ENCODE measurements at regions not wholly inside any gene's neighbourhood (a gene's known extent, or its start where the extent isn't known, plus 50 kb on each side); places are given as distances from the start of the nearest gene placed in this dataset.
"Not testable (repeated sequence)": the region's sequence is repeated elsewhere in the genome, so short reads cannot be mapped to it uniquely, and the experiment has no call there.

DNA sequence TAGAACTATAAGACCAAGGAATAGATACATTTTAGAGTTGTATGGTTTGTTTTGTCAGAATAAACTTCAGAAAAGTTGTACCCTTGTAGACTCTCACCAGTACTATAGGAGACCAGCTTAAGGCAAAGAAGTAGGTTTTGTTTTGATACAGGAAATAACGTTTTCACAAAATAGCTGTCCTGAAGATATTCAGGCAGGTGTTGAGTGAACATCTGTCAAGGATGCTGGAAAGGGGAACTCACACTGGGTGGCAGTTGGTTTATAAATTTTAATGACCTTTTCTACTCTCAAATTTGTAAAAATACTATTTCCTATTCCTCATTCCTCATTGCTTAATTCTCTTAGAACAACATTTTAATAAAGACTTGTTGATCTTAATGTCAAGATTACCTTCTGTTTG lies 174.0 kb upstream of the MAN1A1 start:
- no peak for DNase-seq

DNA sequence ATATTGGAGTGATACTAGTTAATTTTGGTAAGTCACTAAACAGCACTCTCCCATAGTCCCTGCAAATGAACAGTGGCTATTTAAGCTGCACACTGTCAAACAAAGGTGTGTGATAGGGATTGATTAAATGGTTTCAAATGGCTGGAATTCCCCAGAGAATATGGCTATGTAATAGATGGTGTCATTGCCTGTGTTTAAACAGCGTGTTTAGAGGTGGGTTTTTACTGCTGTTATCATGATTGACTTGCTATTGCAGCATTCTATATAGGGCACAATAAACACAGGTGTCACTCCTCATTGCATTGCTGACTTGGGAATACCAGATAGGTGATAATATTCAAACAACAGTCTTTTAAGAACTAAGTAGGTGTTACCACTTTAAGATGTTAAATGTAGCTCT lies 171.7 kb upstream of the MAN1A1 start:
- no peak for DNase-seq

GRCh38 chr6:119517428-119517827 lies 167.9 kb upstream of the MAN1A1 start:
- no peak for DNase-seq

DNA sequence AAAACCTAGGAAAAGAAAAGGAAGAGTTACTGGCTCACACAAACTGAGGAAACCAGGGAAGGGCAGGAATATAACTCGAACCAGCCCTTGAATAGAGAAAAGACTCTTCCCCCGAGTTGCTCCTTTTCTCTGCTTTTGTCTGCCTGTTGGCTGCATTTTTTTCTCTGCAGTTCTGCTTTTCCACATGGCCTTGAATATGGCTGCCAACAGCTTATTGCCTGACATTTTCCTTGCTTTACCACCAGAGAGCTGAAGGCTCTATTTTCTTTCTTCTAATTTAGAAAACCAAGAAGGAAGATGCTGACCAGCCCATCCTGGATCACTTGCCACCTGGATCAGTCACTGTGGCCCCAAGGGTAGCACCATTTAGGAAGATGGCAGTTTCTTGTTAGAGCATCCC lies 164.8 kb upstream of the MAN1A1 start:
- DNase-seq: no peak

- no peak for DNase-seq
Observed at GRCh38 chr6:119511024-119511423, 161.5 kb upstream of the MAN1A1 start.

DNA sequence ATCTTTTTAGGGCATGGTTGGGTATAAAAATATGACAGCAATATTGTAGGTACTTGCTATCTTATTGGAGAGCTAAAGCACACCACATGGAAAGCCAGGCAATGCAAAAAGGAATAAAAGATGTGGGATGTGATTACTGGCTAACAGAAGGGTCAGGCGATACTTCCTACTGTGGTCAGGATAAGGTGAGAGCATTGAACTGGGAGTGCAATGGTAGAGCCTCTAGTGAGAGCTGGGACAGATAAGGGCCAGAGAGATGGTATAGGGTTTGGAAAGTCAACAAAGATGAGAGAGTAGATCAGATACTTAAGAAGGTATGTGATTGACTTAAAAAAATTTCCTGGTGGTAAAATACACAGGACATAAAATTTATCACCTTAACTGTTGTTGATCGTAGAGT lies 160.7 kb upstream of the MAN1A1 start:
- DNase-seq: no peak

DNA sequence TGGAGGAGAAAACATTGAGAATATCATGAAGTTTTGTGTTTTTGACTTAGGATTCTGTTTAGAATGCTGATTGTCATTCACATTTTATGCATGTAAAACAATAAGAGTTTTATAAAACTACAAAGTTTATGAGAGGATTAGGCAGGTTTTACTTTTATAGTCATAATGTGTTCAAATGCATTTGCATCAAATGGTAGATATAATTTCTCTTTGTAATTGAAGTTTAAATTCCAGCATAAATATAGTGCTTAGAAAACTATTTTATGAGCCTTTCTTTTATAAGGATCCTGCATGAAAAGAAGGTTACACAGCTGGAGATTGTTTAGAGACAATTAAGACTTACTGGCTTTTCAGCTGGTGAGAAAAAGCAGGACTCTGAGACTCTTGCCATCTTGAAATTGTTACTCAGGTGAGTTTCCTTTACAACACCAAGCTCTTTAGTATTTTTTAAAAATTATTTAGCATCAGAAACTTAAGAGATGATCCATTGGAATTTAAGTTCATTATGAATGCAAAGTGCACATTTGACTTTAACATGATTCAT lies 157.1 kb upstream of the MAN1A1 start:
- no peak for DNase-seq

DNA sequence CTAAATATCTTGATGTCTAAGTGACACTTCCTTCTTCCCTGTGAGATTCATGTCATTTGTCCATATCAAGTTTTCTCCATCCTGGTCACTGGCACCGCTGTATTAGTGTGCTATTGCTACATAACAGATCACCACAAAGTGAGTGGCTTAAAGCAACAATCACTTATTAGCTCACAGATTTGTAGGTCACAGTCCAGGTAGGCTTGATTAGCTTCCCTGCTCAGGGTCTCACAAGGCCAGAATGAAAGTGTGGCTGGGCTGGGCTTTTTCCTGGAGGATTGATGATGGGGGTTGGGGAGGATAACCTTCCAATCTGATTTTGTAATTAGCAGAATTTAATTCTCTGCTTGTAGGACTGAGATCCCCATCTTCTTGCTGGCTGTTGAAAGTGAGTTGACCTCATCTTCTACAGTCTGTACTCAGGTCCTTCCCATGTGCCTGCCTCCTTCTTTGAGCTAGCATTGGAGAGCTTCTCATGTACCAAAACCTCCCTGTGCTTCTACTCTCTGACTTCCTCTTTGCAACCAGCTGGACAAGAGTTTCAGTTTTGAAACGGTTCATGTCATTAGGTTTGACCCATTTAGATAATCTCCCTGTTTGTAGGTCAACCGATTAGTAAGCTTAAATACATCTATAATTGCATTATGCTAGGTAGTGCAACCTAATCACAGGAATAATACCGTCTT lies 152.4 kb upstream of the MAN1A1 start:
- DNase-seq: no peak

DNA sequence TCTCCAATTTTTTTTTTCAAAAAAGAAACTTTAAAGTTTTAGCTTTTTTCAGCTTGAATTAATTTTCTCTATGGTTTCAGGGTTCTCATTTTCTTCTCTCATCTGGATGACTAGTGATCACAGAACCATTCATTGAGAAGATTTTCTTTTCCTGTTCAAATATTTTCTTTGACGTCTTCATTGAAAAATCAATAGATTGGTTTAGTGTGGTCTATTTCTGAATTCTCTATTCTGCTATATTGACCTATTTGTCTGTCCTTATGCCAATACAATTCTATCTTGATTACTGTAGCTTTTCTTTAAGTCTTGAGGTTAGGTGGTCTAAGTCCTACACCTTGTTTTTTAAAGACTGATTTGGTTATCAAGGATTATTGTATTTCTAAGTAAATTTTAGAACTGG lies 150.2 kb upstream of the MAN1A1 start:
- no peak for DNase-seq

DNA sequence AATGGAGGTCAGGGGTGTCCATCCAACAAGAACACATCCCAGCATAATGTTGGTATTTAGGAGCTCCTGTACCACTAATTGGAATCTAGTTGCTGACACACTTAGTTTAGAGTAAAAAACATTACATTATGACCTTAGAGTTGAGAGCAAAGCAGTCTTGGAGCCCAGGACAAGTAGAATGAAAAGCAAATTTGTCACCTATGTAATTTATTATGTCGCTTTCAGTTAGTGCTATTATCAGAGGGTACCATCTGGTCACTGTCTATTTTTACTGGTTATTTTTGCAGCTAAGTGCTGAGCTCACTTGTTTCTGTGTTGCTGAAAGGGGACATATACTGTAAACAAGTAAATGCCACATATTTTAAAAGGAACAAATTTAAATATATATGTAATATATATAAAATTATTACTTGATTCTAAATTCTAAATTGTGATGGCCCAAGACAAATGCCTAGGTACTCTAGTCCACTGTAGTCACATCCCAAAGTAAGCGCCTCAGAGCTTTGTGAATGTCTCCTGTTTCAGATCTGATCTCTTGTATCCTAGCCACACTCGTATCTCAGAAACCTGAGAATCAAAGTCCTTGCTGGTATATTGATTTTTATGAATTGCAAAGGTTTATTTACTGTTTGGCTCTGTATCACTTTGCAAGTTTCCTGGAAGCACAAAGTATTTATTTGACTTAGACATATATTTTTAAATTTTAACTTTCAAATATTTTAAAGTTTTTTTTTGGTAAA lies 148.6 kb upstream of the MAN1A1 start:
- no peak for DNase-seq

DNA sequence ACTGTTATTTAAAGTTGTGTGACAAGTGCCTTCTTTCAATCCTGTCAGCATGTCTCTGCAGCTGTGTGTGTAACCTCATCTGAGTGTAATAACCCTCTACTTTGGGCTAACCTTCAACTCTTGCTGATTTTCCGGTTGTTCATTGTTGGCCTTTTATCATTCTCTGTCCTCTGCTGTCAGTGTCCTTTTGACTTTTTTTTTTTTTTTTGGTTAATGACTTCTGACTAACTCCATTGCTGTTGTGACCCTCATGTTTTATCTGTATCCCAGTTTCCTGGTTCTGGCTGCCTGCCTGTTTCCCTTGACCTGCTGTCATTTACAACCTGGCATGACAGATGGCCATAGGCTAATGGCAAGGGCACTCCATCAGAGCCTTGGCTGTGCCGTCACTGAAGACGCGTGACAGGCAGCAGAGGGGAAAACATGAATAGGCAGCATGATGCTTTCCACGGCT lies 145.7 kb upstream of the MAN1A1 start:
- DNase-seq: no peak

- DNase-seq: no peak
Observed at GRCh38 chr6:119493980-119494379, 144.4 kb upstream of the MAN1A1 start.

GRCh38 chr6:119491112-119491511 lies 141.6 kb upstream of the MAN1A1 start:
- not testable (repeated sequence) for DNase-seq

DNA sequence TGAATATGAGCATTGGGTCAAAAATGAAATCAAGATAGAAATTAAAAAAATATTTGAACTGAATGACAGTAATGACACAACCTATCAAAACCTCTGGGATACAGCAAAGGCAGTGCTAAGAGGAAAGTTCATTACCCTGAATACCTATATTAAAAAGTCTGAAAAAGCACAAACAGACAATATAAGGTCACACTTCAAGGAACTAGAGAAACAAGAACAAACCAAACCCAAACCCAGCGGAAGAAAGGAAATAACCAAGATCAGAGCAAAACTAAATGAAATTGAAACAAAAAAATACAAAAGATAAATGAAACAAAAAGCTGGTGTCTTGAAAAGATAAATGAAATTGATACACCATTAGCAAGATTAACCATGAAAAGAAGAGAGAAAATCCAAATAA lies 140.5 kb upstream of the MAN1A1 start:
- not testable (repeated sequence) for DNase-seq

DNA sequence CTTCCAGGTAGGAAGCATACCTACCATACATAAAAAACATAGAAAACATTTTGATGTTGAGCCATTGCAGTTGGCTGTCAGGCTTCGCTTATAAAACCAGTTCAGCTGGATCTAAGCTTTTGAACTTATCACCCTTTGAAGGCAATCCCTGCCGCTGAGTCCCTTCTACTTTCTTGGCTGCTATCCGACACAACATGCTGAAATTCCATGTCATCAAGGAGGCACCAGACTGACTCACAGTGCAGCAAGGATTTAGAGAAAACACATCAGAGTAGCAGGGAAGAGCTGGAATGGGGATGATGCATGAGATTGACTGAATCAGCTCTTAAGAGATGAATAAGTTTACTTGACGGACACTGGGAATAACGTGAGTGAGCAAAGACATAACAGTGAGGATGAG lies 135.0 kb upstream of the MAN1A1 start:
- no peak for DNase-seq

- DNase-seq: no peak
Observed at GRCh38 chr6:119483908-119484307, 134.3 kb upstream of the MAN1A1 start.

GRCh38 chr6:119482850-119483285 lies 133.3 kb upstream of the MAN1A1 start:
- no peak for DNase-seq

DNA sequence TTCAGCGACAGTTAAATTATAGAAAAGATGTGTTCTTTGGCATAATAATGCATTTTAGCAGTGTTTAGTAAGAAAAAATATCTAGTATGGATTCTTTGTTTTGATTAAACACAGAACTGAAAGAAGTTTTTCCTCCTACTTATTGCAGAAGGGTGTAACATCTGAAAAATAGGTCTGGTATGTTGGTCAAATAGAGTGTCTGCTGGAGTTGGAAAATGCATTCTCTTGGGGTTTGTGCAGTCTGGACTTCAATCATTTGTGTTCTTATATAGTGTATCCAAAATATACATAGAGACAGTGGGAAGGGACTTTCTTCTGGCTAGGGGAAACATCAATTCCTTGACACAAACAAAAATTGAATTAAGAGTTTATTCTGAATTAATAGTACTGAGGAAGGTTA lies 132.4 kb upstream of the MAN1A1 start:
- no peak for DNase-seq

- no peak for DNase-seq
Observed at GRCh38 chr6:119480961-119481497, 131.5 kb upstream of the MAN1A1 start.

DNA sequence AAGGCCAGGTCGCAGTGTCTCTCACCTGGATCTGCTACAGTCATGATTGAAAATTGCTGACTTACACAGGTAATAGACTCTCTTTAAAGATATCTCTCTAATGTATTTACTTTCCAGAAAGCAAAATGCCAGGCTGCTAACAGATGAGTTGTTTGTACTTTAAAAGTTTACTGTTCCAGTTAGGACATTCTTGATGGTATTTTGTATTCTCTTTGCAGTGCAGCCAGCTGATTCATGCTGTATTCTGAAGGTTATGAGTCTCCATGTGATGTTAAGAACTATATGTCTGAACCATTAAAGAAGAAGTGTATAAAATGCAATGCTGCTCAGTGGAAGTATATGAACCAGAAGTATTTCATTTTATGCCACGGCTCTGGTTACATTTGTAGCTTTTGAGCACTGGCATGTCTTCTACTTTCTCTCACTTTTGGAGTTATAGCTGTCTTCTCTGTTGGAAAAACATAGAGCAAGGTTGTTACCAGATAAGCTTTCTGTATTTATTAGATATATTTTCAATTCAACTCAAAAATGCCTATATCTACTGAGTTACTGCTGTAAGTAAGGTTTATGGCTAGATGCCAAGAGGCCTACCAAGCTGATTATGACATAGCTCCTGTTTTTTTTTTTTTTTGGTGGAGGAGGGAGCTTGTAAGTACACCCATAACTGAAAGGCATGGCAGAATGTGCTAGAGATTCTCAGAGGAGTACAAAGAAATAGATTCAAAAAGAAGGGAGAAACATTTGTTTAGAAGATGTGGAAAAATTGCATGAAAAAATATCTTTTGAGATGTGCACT lies 130.5 kb upstream of the MAN1A1 start:
- no peak for DNase-seq

DNA sequence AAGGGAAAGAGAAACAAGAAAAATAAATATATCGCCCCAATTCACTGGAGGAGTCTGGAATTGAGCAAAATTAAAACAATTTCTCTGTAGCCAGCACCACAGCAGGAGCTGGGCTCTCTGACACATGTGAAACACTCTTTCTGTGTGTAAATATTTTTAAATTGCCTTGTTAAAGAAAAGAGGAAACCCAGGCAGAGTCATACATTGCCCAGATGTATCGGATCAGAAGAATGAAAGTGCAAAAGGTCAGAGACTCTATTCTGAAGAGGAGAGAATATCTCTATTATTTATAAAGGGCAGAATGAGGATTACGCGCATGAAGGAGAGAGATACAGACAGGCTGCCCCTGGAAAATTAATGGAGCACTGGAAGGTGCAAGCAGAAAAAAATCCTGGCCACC lies 127.0 kb upstream of the MAN1A1 start:
- DNase-seq: no peak

DNA sequence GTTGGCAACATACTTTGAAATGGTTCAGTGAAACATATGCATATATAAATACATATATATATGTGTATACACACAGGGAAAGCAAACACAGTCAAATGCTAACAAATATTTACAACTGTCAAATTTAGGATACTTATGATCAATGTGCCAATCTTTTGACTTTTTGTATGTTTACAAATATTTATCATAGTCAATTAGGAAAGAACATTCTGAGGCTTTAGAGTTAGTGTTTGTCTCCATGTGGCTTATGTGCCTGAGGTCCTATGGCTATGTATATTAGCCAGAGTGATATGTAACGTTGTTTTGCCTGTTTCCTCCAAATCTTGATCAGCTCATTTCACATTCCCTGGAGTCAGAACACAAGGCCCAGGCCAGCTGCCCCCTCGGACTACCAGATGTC lies 126.5 kb upstream of the MAN1A1 start:
- no peak for DNase-seq

- no peak for DNase-seq
Observed at GRCh38 chr6:119470893-119471542, 121.5 kb upstream of the MAN1A1 start.
